ENCODE measurements at regions not wholly inside any gene's neighbourhood (a gene's known extent, or its start where the extent isn't known, plus 50 kb on each side); places are given as distances from the start of the nearest gene placed in this dataset.

DNA sequence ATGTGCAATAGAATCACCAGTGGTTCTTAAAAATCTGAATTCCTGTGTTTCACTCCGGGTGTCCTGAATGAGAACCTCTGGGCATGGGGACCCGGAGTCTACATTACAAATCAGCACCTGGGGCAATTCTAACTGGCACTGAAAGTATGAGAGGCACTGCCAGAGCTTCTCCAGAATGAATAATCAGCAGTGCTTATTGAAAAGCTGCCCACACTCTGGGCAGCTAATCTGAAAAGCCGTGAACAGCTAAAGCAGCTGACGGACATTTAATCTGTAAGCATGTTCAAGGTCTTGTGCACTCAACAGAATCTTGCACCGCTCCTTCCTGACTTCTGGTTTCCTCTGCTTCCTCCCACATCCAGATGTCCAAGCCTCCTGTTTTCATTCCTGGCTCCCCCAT is 113.3 kb upstream of the KIF5B start:
- Histone ChIP-seq H3K27me3 (ENCODE audit: control insufficient read depth, insufficient read depth) (no peaks in the 10 kb centered on the region), H3K4me1 (ENCODE audit: control insufficient read depth, insufficient read depth, low read length) (no peaks in the 10 kb centered on the region), H3K4me3 (ENCODE audit: low read length) (no peak overlapping the region), H3K9me3 (ENCODE audit: control insufficient read depth, low read length) (no peaks in the 10 kb centered on the region), H3K27ac (ENCODE audit: low read length) (no peak overlapping the region)
- intact Hi-C loops (cut with DNase I): no loop called here
- ATAC-seq (peak; percentile 43 to 57), DNase-seq (no peak)
- 18% methylated on average over 5 of the region's 5 CpGs for WGBS

DNA sequence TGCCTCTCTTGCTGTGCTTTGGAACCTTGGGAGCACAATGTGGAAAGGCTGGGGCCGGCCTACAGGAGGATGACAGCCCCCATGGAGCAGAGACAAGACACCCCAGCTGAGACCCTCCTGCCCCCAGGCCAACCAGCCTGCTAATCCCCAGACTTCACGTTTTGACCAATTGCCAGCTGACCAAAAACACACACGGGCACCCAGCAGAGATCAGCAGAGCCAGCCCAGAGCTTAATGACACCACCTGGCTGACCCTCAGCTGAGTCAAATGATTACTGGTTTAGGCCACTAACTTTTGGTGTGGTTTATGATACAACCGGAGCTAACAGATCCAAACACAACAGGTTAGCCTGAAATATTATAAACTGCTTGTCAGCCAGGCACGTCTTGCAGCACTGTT is 111.2 kb upstream of the KIF5B start:
- DNase-seq (no peak), ATAC-seq (no peak)
- intact Hi-C loops (cut with DNase I): no loop called here
- Histone ChIP-seq H3K27me3 (ENCODE audit: control insufficient read depth, insufficient read depth) (no peaks in the 10 kb centered on the region), H3K27ac (ENCODE audit: low read length) (no peak overlapping the region), H3K4me1 (ENCODE audit: control insufficient read depth, insufficient read depth, low read length) (no peaks in the 10 kb centered on the region), H3K4me3 (ENCODE audit: low read length) (no peak overlapping the region), H3K9me3 (ENCODE audit: control insufficient read depth, low read length) (no peaks in the 10 kb centered on the region)
- WGBS: 84% methylated on average over 5 of the region's 5 CpGs

DNA sequence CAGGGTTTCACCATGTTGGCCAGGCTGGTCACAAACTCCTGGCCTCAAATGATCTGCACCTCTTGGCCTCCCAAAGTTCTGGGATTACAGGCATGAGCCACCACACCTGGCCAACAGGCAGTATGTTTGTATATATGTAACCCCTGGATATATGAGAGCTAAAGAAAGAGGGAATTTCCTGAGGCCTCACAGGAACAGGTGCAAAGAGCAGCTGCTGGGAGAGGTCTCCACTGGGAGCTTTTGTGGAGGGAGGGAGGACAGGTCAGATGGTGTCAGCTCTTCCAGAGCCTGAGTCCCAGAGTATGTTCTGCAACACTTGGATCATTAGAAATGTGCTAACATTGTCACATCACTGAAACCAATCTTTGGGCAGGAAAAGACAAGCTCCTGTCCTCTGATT is 110.1 kb upstream of the KIF5B start:
- no peaks in the 10 kb centered on the region for H3K27me3 ChIP-seq (ENCODE audit: control insufficient read depth, insufficient read depth)
- no peak for ATAC-seq
- intact Hi-C loops (cut with DNase I): no loop called here
- H3K4me3 ChIP-seq (ENCODE audit: low read length): no peak overlapping the region
- no peaks in the 10 kb centered on the region for H3K9me3 ChIP-seq (ENCODE audit: control insufficient read depth, low read length)
- DNase-seq: no peak
- H3K27ac ChIP-seq (ENCODE audit: low read length): no peak overlapping the region
- H3K4me1 ChIP-seq (ENCODE audit: control insufficient read depth, insufficient read depth, low read length): no peaks in the 10 kb centered on the region

DNA sequence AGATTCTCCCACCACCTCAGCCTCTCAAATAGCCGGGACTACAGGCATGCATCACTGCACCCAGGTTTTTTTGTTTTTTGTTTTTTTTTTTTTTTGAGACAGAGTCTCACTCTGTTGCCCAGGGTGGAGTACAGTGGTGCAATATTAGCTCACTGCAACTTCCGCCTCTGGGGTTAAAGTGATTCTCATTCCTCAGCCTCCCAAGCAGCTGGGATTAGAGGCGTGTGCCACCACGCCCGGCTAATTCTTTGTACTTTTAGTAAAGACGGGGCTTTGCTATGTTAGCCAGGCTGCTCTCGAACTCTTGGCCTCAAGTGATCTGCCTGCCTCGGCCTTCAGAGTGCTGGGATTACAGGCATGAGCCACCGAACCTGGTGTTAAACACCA is 107.5 kb upstream of the KIF5B start:
- no peak overlapping the region for H3K27ac ChIP-seq (ENCODE audit: low read length)
- 89% methylated on average over 9 of the region's 9 CpGs for WGBS
- ATAC-seq (no peak), DNase-seq (no peak)
- H3K4me1 ChIP-seq (ENCODE audit: control insufficient read depth, insufficient read depth, low read length): no peaks in the 10 kb centered on the region
- no peaks in the 10 kb centered on the region for H3K27me3 ChIP-seq (ENCODE audit: control insufficient read depth, insufficient read depth)
- H3K9me3 ChIP-seq (ENCODE audit: control insufficient read depth, low read length): no peaks in the 10 kb centered on the region
- intact Hi-C loops (cut with DNase I): no loop called here
- no peak overlapping the region for H3K4me3 ChIP-seq (ENCODE audit: low read length)

DNA sequence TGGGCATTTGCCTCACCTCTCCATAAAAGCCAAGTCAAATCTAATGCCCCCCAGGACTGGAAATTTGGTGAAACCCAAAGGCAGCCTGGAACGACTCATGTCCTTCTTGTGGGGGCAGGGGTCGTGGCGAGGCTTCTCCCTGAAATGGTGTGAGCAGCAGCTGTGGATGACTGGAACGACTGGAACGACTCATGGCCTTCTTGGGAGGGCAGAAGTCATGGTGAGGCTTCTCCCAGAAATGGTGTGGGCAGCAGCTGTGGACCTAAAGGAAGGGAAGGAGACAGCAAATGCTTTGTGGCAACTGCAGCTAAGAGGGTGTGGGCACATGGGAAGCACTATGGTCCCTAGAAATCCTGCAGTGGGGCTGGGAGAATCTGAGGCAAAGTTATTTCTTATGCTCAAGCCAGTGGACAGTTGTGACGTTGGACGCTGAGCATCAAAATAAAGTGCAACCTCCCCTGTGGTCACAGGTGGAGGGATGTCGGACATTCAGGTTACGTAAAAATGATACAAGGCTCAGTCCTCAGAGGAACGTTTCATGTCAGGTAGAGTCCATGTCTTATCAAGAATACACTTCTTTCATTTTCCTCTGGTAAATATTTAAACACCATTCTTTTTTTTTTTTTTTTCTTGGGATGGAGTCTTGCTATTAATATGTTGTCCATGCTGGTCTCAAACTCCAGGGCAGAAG is 107.0 kb upstream of the KIF5B start:
- WGBS: 83% methylated on average over 10 of the region's 10 CpGs
- no peaks in the 10 kb centered on the region for H3K4me1 ChIP-seq (ENCODE audit: control insufficient read depth, insufficient read depth, low read length)
- ATAC-seq (no peak), DNase-seq (no peak)
- H3K27ac ChIP-seq (ENCODE audit: low read length): no peak overlapping the region
- H3K27me3 ChIP-seq (ENCODE audit: control insufficient read depth, insufficient read depth): no peaks in the 10 kb centered on the region
- no peaks in the 10 kb centered on the region for H3K9me3 ChIP-seq (ENCODE audit: control insufficient read depth, low read length)
- intact Hi-C loops (cut with DNase I): no loop called here
- H3K4me3 ChIP-seq (ENCODE audit: low read length): no peak overlapping the region

DNA sequence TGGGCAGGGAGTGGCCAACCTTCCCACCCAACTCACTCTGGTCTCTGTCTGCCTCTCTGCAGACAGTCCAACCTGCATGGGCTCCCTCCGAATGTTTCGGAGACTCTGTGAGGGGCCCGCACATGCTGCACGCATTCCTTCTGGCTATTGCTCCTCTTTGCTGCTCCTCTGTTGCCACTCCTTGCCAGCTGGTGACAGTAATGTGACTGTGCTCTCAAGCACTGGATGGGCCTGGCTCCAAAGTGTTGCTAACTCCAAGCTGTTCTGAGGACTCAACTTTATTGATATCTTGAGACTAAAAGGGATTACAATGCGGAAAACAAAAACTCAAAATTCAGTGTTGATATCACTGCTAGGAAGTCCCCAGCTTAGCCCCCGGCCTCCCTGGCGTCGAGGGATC is 105.4 kb upstream of the KIF5B start:
- peak; percentile 36 to 67 for ATAC-seq
- H3K9me3 ChIP-seq (ENCODE audit: control insufficient read depth, low read length): no peaks in the 10 kb centered on the region
- WGBS: 75% methylated on average over 8 of the region's 8 CpGs

DNA sequence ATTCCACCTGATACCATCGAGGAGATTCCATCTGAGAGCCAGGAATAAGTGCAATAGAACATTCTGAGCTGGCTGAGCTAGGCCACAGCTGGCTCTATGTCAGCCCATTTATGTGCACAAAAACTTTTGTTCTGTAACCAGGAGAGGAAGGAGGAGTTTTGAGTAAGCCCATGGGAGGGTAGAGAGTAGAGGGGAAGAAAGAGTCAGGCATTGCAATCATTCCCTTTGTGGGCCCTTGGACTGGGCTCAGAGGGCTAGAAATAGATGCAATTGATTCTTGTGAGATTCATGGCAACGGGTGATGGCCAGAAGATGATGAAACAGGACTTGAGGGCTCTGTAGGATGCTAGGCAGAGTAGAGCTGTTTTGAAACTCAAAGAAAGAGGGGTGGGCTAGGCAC is 104.6 kb upstream of the KIF5B start:
- Histone ChIP-seq H3K4me1 (ENCODE audit: control insufficient read depth, insufficient read depth, low read length) (no peaks in the 10 kb centered on the region), H3K9me3 (ENCODE audit: control insufficient read depth, low read length) (no peaks in the 10 kb centered on the region), H3K27me3 (ENCODE audit: control insufficient read depth, insufficient read depth) (no peaks in the 10 kb centered on the region), H3K4me3 (ENCODE audit: low read length) (no peak overlapping the region), H3K27ac (ENCODE audit: low read length) (no peak overlapping the region)
- WGBS: 54% methylated on average over 2 of the region's 2 CpGs
- intact Hi-C loops (cut with DNase I): no loop called here
- DNase-seq (no peak), ATAC-seq (no peak)

More for the DNA sequence above, 105.4 kb upstream of the KIF5B start:
- intact Hi-C loops (cut with DNase I): no loop called here
- H3K4me3 ChIP-seq (ENCODE audit: low read length): no peak overlapping the region
- no peak overlapping the region for H3K27ac ChIP-seq (ENCODE audit: low read length)
- H3K27me3 ChIP-seq (ENCODE audit: control insufficient read depth, insufficient read depth): no peaks in the 10 kb centered on the region
- no peaks in the 10 kb centered on the region for H3K4me1 ChIP-seq (ENCODE audit: control insufficient read depth, insufficient read depth, low read length)
- DNase-seq: peak in 1 of 3 donors; percentile 62

DNA sequence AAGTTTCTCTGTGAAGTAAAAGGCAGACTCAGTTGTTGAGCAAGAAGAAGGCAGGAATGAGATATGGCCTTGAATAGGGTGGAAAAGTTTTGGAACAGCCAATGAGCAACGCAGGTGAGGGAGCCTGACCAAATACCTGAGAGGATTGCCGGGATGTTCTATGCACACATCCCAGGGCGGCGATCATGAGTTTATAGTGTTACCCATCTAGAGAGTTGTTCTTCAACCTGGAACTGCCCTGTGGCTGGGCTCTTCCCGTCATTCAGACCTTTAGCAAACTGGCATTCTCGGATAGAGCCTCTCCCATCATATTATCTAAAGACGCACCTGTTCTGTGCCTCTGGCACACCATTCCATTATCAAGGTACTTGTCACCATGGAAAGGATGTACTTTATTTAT is 103.0 kb upstream of the KIF5B start:
- Histone ChIP-seq H3K4me1 (ENCODE audit: control insufficient read depth, insufficient read depth, low read length) (no peaks in the 10 kb centered on the region), H3K9me3 (ENCODE audit: control insufficient read depth, low read length) (no peaks in the 10 kb centered on the region), H3K27me3 (ENCODE audit: control insufficient read depth, insufficient read depth) (no peaks in the 10 kb centered on the region), H3K4me3 (ENCODE audit: low read length) (no peak overlapping the region), H3K27ac (ENCODE audit: low read length) (no peak overlapping the region)
- intact Hi-C loops (cut with DNase I): no loop called here
- no peak for DNase-seq
- 88% methylated on average over 7 of the region's 7 CpGs for WGBS
- ATAC-seq: no peak

DNA sequence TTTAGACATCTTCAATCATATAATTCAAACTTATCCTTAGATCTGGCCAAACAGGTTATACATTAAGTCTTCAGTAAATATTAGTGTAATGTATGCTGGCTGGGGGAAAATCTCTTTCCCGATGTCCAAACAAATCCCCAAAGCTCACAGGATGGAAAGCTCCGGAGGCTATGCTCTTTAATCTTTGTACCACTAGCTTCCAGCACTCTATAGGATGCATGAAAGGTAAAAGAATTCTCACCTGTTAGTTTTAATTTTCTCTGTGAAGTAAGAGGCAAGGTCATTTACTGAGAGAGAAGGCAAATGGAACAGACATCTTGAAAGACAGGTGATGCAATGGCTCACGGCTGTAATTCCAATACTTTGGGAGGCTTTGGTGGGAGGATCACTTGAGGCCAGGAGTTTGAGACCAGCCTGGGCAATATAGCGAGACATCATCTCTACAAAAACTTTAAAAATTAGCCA is 99.8 kb upstream of the KIF5B start:
- DNase-seq (no peak), ATAC-seq (no peak)
- intact Hi-C loops (cut with DNase I): no loop called here
- H3K4me1 ChIP-seq (ENCODE audit: control insufficient read depth, insufficient read depth, low read length): peaks cover 3% of the 10 kb centered on the region
- no peak overlapping the region for H3K4me3 ChIP-seq (ENCODE audit: low read length)
- H3K27me3 ChIP-seq (ENCODE audit: control insufficient read depth, insufficient read depth): no peaks in the 10 kb centered on the region
- no peak overlapping the region for H3K27ac ChIP-seq (ENCODE audit: low read length)
- WGBS: 91% methylated on average over 4 of the region's 4 CpGs
- H3K9me3 ChIP-seq (ENCODE audit: control insufficient read depth, low read length): no peaks in the 10 kb centered on the region

DNA sequence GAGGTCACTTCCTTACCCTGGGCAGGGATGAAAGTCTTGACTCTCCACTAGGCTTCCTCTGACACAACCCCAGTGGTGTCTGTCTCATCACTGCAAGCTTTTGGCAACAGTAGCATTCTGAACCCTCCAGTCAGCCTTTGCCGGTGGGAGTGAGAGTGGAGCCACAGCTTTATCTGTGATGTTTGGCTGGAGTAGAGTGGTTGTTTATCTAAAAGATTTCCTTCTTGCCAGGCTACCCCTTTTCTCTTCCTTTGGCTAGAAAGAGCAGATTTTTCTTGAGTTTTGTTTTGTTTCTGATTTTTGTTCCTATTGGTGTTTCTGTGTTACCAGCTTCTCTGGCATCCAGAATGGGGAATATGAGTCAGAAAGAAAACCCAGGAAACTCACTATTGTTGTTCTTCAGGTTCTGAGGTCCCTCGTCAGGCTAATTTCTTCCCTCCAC is 98.9 kb upstream of the KIF5B start:
- no peak overlapping the region for H3K4me3 ChIP-seq (ENCODE audit: low read length)
- H3K4me1 ChIP-seq (ENCODE audit: control insufficient read depth, insufficient read depth, low read length): peaks cover 4% of the 10 kb centered on the region
- DNase-seq (no peak), ATAC-seq (peak; percentile 40 to 62)
- intact Hi-C loops (cut with DNase I): no loop called here
- WGBS: 42% methylated on average over 2 of the region's 2 CpGs
- no peaks in the 10 kb centered on the region for H3K27me3 ChIP-seq (ENCODE audit: control insufficient read depth, insufficient read depth)
- H3K9me3 ChIP-seq (ENCODE audit: control insufficient read depth, low read length): no peaks in the 10 kb centered on the region
- H3K27ac ChIP-seq (ENCODE audit: low read length): no peak overlapping the region

DNA sequence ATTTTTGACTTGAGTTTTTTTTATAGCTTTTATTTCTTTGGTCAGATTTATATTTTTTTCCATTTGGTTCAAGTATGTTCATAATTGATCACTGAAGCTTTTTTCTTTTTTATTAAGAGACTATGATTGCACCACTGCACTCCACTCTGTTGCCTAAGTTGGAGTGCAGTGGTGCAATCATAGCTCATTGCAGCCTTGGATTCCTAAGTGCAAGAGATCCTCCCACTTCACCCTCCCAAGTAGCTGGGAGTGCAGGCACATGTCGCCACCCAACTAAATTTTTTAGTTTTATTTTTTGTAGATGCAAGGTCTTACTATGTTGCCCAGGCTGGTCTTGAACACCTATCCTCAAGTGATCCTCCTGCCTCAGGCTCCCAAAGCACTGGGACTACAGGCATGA is 97.7 kb upstream of the KIF5B start:
- Histone ChIP-seq H3K9me3 (ENCODE audit: control insufficient read depth, low read length) (no peaks in the 10 kb centered on the region), H3K27ac (ENCODE audit: low read length) (no peak overlapping the region), H3K27me3 (ENCODE audit: control insufficient read depth, insufficient read depth) (no peaks in the 10 kb centered on the region), H3K4me1 (ENCODE audit: control insufficient read depth, insufficient read depth, low read length) (peaks cover 7% of the 10 kb centered on the region), H3K4me3 (ENCODE audit: low read length) (no peak overlapping the region)
- no peak for DNase-seq
- 94% methylated on average over 1 of the region's 1 CpG for WGBS
- intact Hi-C loops (cut with DNase I): no loop called here
- ATAC-seq: no peak

DNA sequence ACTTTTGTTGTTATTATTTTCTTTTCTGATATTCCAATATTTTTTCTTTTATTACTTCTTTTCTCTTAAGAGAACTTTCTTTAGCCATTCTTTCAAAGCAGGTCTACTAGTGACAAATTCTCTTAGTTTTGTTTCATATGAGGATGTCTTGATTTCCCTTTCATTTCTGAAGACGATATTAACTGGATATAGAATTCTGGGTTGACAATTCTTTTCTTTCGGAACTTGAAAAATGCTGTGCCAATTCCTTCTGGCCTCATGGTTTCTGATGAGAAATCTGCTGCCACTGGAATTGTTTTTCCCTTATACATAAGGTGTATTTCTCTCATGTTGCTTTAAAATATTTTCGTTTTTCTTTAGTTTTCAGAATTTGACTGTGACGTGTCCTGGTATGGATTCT is 97.0 kb upstream of the KIF5B start:
- 84% methylated on average over 4 of the region's 4 CpGs for WGBS
- H3K27me3 ChIP-seq (ENCODE audit: control insufficient read depth, insufficient read depth): no peaks in the 10 kb centered on the region
- no peak overlapping the region for H3K4me3 ChIP-seq (ENCODE audit: low read length)
- no peak for ATAC-seq
- no peaks in the 10 kb centered on the region for H3K9me3 ChIP-seq (ENCODE audit: control insufficient read depth, low read length)
- intact Hi-C loops (cut with DNase I): no loop called here
- H3K4me1 ChIP-seq (ENCODE audit: control insufficient read depth, insufficient read depth, low read length): peaks cover 7% of the 10 kb centered on the region
- no peak overlapping the region for H3K27ac ChIP-seq (ENCODE audit: low read length)
- DNase-seq: no peak
